GM13976 (cell line): ENCODE measurements at regions not wholly inside any gene's neighbourhood (a gene's known extent, or its start where the extent isn't known, plus 50 kb on each side); places are given as distances from the start of the nearest gene placed in this dataset.

Experiments
- DNase-seq: peaks from one replicate; pipeline ENCODE4 v3.0.0; 2012; ENCODE audit warnings: low spot score
- in situ Hi-C: fragments of 300-500 bp; cut with MboI; formaldehyde crosslinking; loops from one replicate; pipeline ENCODE4 v1.12.0; 2022; ENCODE audit warnings: low sequenced_read_pairs, mixed read lengths, inconsistent platforms; ENCODE audit not compliant: unreplicated experiment
- TF ChIP-seq, protein P1 (sequence below): IDR thresholded peaks from 2 replicates; pipeline ENCODE4 v1.5.1; 2012; ENCODE audit warnings: borderline replicate concordance, mild to moderate bottlenecking; ENCODE audit not compliant: insufficient read depth; ENCODE audit errors: extremely low read depth, missing control alignments, control extremely low read depth

DNA sequence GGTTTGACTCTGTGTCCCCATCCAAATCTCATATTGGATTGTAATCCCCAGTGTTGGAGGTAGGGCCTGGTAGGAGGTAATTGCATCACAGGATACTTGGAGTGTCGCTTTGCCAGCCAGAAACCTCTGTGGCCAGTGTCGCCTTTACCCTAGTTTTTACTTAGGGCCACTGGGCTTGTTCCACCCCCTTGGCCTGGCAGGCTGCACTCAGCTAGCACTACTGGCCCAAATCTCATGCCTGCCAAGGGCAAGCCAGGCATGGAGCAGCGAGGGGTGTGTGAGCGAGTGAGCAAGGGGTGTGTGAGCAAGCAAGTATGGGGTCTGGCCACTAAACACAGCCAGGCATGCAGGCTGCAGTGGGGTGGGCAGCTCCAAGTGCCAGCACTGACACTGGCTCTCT lies 178.7 kb upstream of the MGAT5 start:
- no peak for DNase-seq
- in situ Hi-C loops: no loop called here
- TF ChIP-seq, protein P1, sequence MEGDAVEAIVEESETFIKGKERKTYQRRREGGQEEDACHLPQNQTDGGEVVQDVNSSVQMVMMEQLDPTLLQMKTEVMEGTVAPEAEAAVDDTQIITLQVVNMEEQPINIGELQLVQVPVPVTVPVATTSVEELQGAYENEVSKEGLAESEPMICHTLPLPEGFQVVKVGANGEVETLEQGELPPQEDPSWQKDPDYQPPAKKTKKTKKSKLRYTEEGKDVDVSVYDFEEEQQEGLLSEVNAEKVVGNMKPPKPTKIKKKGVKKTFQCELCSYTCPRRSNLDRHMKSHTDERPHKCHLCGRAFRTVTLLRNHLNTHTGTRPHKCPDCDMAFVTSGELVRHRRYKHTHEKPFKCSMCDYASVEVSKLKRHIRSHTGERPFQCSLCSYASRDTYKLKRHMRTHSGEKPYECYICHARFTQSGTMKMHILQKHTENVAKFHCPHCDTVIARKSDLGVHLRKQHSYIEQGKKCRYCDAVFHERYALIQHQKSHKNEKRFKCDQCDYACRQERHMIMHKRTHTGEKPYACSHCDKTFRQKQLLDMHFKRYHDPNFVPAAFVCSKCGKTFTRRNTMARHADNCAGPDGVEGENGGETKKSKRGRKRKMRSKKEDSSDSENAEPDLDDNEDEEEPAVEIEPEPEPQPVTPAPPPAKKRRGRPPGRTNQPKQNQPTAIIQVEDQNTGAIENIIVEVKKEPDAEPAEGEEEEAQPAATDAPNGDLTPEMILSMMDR: no peak

DNA sequence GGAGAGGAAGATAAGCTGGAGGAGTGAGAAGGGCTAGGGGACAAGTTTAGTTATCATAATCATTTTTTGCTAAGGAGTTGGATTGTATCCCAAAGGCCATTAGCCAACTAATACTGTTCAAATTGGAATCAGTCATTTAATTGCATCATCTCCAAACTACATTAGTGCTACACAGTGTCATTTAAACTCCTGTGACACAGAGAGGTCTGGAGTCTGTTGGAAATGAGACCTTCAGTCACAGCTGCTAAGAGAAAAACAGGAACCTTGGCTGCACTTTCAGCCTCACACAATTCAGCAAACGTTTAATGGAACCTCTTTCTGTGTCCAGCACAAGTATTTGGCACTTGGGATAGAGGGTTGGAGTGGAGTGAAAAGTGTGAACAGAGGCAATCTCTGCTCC lies 175.5 kb upstream of the MGAT5 start:
- no peak for DNase-seq
- TF ChIP-seq, protein P1: no peak
- in situ Hi-C loops: no loop called here

DNA sequence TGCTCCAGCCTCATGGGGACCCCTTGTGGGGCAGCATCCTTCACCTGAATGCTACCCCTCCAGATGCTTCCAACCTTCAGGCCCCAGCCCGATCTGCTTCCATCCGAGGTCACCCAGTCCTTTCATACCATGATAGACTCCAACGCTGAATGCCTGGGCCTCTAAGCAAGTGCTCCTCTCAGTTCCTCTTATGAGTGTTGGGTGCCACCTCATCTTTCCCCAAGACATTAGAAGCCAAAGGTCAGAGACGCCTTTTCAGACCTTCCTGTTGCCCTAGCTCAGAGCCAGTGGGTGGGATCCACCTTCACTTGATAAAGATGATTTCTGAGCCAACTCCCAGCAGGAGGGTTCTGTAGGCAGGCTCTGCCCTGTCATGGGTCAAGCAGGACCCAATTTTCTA lies 174.5 kb upstream of the MGAT5 start:
- TF ChIP-seq, protein P1: no peak
- in situ Hi-C loops: no loop called here
- DNase-seq: peak; percentile 35

DNA sequence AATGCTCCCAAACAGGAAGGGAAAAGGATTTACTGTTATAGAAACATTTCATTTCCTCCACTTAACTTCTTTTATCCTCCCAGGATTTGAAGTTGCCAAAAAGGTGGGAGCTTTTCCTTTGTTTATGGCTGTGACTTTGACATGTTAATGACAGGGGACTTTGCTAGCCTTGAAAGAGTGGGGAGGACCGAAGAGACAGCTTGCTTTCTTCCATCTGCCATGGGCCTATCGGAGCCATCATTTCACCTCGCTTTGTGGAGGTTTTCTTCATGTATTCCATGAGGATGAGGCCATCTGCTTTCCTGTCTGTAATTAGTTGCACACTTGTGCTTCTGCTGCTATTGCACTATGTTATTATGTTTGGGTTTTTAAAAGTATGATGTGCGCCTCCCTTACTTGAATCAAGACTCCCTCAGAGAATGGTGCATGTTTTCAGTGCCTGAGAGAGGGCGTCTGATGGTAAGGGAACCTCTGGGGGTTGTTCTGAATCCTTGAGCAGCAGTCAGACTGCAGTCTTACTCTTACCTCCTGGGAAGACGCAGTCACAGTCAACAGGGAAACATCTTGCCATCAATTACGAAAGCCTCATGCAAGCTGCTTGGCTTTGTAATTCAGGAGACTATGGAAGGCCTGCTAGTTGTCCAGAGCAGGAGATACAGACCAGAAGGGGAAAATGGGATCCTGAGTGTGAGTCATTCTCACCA lies 173.3 kb upstream of the MGAT5 start:
- DNase-seq: no peak
- in situ Hi-C loops: no loop called here
- TF ChIP-seq, protein P1: no peak

DNA sequence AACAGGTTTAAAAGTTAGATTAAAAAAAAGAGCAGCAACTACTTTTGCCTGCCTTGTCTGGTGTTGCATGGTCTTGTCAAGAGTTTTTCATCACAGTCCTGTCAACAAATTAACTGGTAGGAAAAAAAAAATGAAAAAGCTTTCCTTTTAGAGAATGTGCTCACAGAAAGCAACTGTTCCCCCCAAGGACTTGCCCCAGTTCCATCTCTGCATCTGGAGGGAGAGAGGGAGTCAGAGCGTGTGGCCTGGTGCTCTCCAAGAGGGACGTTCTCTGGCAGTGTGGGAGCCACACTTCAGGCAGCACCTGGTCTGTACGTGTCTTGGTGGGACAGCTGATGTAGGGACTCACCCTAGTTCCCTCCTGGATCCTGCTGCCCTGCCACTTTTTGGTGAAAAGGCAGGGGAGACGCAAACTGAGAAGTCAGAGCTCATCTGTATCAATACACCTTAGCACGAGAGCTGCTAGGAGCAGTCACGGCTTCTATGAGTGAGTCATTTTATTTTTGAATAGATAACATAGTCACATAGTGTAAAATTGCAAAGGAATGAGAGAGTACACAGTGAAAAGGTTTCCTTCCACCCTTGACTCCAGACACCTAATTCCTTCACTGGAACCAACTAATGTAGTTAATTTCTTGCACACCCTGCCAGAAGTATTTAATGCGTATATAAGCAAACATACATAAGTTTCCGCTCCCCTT lies 172.5 kb upstream of the MGAT5 start:
- in situ Hi-C loops: no loop called here
- TF ChIP-seq, protein P1: no peak
- no peak for DNase-seq

DNA sequence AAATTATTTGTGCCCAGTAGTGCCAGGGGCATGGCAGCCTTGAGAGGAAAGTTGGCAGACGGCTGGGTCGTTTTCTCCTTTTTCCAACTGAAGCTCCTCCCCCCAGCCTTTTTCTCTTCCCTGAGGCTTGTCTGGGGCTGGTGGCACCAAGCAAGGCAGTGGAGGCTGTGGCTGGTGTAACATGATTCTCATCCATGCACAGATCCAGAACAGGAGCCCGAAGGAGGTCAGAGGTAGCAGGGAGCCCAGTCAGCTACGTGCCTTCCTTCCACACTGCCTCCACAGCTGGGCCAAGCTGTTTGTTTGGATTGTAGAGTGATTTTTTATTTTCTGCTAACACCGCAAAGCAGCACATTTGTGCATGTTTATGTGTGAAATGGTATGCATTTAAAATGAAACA lies 170.3 kb upstream of the MGAT5 start:
- in situ Hi-C loops: no loop called here
- DNase-seq: no peak
- TF ChIP-seq, protein P1: no peak
